ENCODE measurements at regions not wholly inside any gene's neighbourhood (a gene's known extent, or its start where the extent isn't known, plus 50 kb on each side); places are given as distances from the start of the nearest gene placed in this dataset.

DNA sequence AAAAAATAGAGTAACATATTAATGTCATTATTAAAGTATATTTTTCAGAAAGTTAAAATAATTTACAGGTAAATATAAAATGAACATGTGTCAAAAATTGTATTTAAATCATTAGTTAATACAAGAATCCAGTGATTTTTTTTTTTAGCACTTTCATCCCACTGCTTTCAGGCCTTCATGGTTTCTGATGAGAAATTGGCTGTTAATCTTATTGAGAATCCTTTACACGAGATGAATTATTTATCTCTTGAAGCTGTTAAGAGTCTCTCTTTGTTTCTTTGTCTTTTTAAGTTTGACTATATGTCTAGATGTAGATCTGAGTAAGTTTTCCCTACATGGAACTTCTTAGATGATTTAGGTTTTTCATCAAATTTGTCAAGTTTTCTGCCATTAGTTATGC, 578.5 kb upstream of the KCND2 start:
- TF ChIP-seq, protein P1, sequence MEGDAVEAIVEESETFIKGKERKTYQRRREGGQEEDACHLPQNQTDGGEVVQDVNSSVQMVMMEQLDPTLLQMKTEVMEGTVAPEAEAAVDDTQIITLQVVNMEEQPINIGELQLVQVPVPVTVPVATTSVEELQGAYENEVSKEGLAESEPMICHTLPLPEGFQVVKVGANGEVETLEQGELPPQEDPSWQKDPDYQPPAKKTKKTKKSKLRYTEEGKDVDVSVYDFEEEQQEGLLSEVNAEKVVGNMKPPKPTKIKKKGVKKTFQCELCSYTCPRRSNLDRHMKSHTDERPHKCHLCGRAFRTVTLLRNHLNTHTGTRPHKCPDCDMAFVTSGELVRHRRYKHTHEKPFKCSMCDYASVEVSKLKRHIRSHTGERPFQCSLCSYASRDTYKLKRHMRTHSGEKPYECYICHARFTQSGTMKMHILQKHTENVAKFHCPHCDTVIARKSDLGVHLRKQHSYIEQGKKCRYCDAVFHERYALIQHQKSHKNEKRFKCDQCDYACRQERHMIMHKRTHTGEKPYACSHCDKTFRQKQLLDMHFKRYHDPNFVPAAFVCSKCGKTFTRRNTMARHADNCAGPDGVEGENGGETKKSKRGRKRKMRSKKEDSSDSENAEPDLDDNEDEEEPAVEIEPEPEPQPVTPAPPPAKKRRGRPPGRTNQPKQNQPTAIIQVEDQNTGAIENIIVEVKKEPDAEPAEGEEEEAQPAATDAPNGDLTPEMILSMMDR (IDR thresholded peaks at IDR 0.05 in 2 of 3, conservative IDR thresholded peaks at IDR 0.05 in 1 of 3; ENCODE audit: control insufficient read depth in 2 of 3, extremely low read depth in 1 of 3, insufficient read depth in 1 of 3, low read depth in 3 of 3, low read length in 3 of 3): no peak
- no peak for TF ChIP-seq POLR2AphosphoS5 (IDR thresholded peaks at IDR 0.05; ENCODE audit: low read length)
- TF ChIP-seq POLR2A (IDR thresholded peaks at IDR 0.05; ENCODE audit: low read depth, low read length): no peak
- TF ChIP-seq NBN (IDR thresholded peaks at IDR 0.05): no peak
- TF ChIP-seq SRF (IDR thresholded peaks at IDR 0.05; ENCODE audit: low read depth in 2 of 2, low read length in 2 of 2): no peak
